ENCODE measurements at regions not wholly inside any gene's neighbourhood (a gene's known extent, or its start where the extent isn't known, plus 50 kb on each side); places are given as distances from the start of the nearest gene placed in this dataset.

DNA sequence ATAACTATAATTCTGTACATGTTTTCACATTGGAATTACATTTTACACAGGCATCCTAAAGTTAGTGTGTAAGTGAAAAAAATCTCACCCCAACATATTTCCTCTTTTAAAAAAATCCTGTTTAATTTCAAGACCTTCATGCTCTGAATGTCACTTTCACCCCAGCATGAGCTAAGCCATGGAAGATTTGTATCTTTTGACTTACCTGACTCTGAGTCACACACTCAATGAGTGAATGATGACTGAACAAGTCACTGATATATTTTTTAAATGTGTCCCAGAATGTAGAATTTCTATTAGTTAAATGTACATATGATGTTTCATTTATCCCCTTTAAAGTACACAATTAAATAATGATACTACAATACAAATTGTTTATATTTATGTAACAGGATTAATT is 199.9 kb upstream of the RBMS3 start:
- ChIA-PET POLR2A (no interaction called here), CTCF (no interaction called here)
- DNase-seq (ENCODE audit: low read depth, low spot score): no peak

DNA sequence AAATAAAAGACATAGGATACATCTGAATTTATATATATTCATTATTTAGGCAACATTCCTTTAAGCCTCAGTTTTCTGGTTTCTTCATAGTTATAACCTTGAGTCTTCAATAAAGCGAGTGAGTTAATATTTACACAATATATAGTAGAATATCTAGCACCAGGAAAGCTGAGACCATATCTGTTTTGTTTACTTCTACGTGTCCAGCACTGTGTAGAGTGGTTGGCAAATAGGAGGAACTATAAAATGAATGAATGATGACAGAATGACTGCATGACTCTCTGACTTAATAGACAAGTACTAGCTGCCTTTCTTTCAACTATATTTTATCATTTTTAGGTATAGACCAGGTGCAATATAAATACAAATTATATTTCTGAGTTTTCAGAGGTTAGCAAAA is 197.8 kb upstream of the RBMS3 start:
- CTCF ChIA-PET: no interaction called here
- BruUV-seq (replicated peaks): no TSS peak
- TF ChIP-seq, protein P1, sequence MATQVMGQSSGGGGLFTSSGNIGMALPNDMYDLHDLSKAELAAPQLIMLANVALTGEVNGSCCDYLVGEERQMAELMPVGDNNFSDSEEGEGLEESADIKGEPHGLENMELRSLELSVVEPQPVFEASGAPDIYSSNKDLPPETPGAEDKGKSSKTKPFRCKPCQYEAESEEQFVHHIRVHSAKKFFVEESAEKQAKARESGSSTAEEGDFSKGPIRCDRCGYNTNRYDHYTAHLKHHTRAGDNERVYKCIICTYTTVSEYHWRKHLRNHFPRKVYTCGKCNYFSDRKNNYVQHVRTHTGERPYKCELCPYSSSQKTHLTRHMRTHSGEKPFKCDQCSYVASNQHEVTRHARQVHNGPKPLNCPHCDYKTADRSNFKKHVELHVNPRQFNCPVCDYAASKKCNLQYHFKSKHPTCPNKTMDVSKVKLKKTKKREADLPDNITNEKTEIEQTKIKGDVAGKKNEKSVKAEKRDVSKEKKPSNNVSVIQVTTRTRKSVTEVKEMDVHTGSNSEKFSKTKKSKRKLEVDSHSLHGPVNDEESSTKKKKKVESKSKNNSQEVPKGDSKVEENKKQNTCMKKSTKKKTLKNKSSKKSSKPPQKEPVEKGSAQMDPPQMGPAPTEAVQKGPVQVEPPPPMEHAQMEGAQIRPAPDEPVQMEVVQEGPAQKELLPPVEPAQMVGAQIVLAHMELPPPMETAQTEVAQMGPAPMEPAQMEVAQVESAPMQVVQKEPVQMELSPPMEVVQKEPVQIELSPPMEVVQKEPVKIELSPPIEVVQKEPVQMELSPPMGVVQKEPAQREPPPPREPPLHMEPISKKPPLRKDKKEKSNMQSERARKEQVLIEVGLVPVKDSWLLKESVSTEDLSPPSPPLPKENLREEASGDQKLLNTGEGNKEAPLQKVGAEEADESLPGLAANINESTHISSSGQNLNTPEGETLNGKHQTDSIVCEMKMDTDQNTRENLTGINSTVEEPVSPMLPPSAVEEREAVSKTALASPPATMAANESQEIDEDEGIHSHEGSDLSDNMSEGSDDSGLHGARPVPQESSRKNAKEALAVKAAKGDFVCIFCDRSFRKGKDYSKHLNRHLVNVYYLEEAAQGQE (IDR thresholded peaks at IDR 0.05; ENCODE audit: low read depth): no peak
- TF ChIP-seq EZH2 (IDR thresholded peaks at IDR 0.05) (no peak), ZFX (IDR thresholded peaks at IDR 0.05) (no peak), RAD21 (IDR thresholded peaks at IDR 0.05; ENCODE audit: low read depth) (no peak), SIN3A (IDR thresholded peaks at IDR 0.05; ENCODE audit: low read depth) (no peak), POLR2AphosphoS5 (IDR thresholded peaks at IDR 0.05; ENCODE audit: low read depth, low read length) (no peak), CBX3 (IDR thresholded peaks at IDR 0.05; ENCODE audit: low read depth) (no peak), CEBPB (IDR thresholded peaks at IDR 0.05; ENCODE audit: low read depth) (no peak), ELF1 (IDR thresholded peaks at IDR 0.05; ENCODE audit: borderline replicate concordance, low read depth) (no peak), POLR2A (IDR thresholded peaks at IDR 0.05; ENCODE audit: borderline replicate concordance, extremely low read depth, insufficient read depth, insufficient read length) (no peak), YY1 (IDR thresholded peaks at IDR 0.05; ENCODE audit: extremely low read depth, insufficient replicate concordance, low read depth, low read length) (no peak)
- TF ChIP-seq, protein P2, sequence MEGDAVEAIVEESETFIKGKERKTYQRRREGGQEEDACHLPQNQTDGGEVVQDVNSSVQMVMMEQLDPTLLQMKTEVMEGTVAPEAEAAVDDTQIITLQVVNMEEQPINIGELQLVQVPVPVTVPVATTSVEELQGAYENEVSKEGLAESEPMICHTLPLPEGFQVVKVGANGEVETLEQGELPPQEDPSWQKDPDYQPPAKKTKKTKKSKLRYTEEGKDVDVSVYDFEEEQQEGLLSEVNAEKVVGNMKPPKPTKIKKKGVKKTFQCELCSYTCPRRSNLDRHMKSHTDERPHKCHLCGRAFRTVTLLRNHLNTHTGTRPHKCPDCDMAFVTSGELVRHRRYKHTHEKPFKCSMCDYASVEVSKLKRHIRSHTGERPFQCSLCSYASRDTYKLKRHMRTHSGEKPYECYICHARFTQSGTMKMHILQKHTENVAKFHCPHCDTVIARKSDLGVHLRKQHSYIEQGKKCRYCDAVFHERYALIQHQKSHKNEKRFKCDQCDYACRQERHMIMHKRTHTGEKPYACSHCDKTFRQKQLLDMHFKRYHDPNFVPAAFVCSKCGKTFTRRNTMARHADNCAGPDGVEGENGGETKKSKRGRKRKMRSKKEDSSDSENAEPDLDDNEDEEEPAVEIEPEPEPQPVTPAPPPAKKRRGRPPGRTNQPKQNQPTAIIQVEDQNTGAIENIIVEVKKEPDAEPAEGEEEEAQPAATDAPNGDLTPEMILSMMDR (IDR thresholded peaks at IDR 0.05 in 2 of 3, conservative IDR thresholded peaks at IDR 0.05 in 1 of 3; ENCODE audit: borderline replicate concordance in 1 of 3, insufficient read depth in 1 of 3, low read depth in 2 of 3, low read length in 2 of 3): no peak
- TF ChIP-seq, protein P3, sequence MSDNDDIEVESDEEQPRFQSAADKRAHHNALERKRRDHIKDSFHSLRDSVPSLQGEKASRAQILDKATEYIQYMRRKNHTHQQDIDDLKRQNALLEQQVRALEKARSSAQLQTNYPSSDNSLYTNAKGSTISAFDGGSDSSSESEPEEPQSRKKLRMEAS (IDR thresholded peaks at IDR 0.05): no peak
- TF ChIP-seq, protein P4, sequence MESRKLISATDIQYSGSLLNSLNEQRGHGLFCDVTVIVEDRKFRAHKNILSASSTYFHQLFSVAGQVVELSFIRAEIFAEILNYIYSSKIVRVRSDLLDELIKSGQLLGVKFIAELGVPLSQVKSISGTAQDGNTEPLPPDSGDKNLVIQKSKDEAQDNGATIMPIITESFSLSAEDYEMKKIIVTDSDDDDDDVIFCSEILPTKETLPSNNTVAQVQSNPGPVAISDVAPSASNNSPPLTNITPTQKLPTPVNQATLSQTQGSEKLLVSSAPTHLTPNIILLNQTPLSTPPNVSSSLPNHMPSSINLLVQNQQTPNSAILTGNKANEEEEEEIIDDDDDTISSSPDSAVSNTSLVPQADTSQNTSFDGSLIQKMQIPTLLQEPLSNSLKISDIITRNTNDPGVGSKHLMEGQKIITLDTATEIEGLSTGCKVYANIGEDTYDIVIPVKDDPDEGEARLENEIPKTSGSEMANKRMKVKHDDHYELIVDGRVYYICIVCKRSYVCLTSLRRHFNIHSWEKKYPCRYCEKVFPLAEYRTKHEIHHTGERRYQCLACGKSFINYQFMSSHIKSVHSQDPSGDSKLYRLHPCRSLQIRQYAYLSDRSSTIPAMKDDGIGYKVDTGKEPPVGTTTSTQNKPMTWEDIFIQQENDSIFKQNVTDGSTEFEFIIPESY (IDR thresholded peaks at IDR 0.05; ENCODE audit: extremely low read depth, insufficient replicate concordance, low read length): no peak

More for the DNA sequence above, 199.9 kb upstream of the RBMS3 start:
- Histone ChIP-seq H3K9me3 (ENCODE audit: control insufficient read depth in 1 of 2, insufficient read depth in 1 of 2, low read depth in 1 of 2, low read length in 2 of 2) (no peaks in the 10 kb centered on the region), H3K9ac (ENCODE audit: low read length) (no peak overlapping the region), H3K9me2 (ENCODE audit: insufficient read depth) (no peaks in the 10 kb centered on the region), H3K4me2 (ENCODE audit: low read length) (no peak overlapping the region), H3K4me1 (ENCODE audit: control insufficient read depth in 1 of 2, insufficient read depth in 2 of 2, low read length in 2 of 2) (no peaks in the 10 kb centered on the region), H2AFZ (ENCODE audit: low read depth, low read length, poor library complexity, severe bottlenecking) (no peak overlapping the region), H3K27ac (ENCODE audit: low read depth, low read length) (no peak overlapping the region), H3K36me3 (ENCODE audit: control insufficient read depth in 1 of 2, insufficient read depth in 2 of 2, low read length in 2 of 2) (no peaks in the 10 kb centered on the region), H3K4me3 (replicated peaks in 1 of 2; ENCODE audit: low read depth in 1 of 2, low read length in 2 of 2) (no peak overlapping the region), H3K27me3 (ENCODE audit: insufficient read depth, low read length) (no peaks in the 10 kb centered on the region), H4K20me1 (ENCODE audit: insufficient read depth) (no peaks in the 10 kb centered on the region), H3K79me2 (ENCODE audit: insufficient read depth, low read length) (no peaks in the 10 kb centered on the region)
- no peak for ATAC-seq
- no TSS peak for BruUV-seq (replicated peaks)
- RAD21 ChIA-PET (ENCODE audit: low non-redundant PET in 1 of 2, low total read pairs in 2 of 2, uncharacterized antibody in 2 of 2, unreplicated experiment in 2 of 2): no interaction called here
- no peak for TF ChIP-seq SP1 (IDR thresholded peaks at IDR 0.05; ENCODE audit: low read depth)
- intact Hi-C loops (cut with micrococcal nuclease): no loop called here

More for the DNA sequence above, 197.8 kb upstream of the RBMS3 start:
- no peak overlapping the region for H2AFZ ChIP-seq (ENCODE audit: low read depth, low read length, poor library complexity, severe bottlenecking)
- ChIA-PET POLR2A (no interaction called here), RAD21 (ENCODE audit: low non-redundant PET in 1 of 2, low total read pairs in 2 of 2, uncharacterized antibody in 2 of 2, unreplicated experiment in 2 of 2) (no interaction called here)
- no peaks in the 10 kb centered on the region for H3K4me1 ChIP-seq (ENCODE audit: control insufficient read depth in 1 of 2, insufficient read depth in 2 of 2, low read length in 2 of 2)
- H3K27me3 ChIP-seq (ENCODE audit: insufficient read depth, low read length): no peaks in the 10 kb centered on the region
- DNase-seq (ENCODE audit: low read depth, low spot score) (no peak), ATAC-seq (no peak)
- intact Hi-C loops (cut with micrococcal nuclease): no loop called here
- no peak overlapping the region for H3K4me3 ChIP-seq (replicated peaks in 1 of 2; ENCODE audit: low read depth in 1 of 2, low read length in 2 of 2)
- H3K36me3 ChIP-seq (ENCODE audit: control insufficient read depth in 1 of 2, insufficient read depth in 2 of 2, low read length in 2 of 2): no peaks in the 10 kb centered on the region
- H3K4me2 ChIP-seq (ENCODE audit: low read length): no peak overlapping the region
- no peaks in the 10 kb centered on the region for H3K9me2 ChIP-seq (ENCODE audit: insufficient read depth)
- H3K27ac ChIP-seq (ENCODE audit: low read depth, low read length): no peak overlapping the region
- H3K9me3 ChIP-seq (ENCODE audit: control insufficient read depth in 1 of 2, insufficient read depth in 1 of 2, low read depth in 1 of 2, low read length in 2 of 2): no peaks in the 10 kb centered on the region
- no peaks in the 10 kb centered on the region for H3K79me2 ChIP-seq (ENCODE audit: insufficient read depth, low read length)
- no peaks in the 10 kb centered on the region for H4K20me1 ChIP-seq (ENCODE audit: insufficient read depth)
- no peak overlapping the region for H3K9ac ChIP-seq (ENCODE audit: low read length)

All from HCT116 (cell line).